Right cardiac atrium (tissue), 5 donors: ENCODE measurements at regions not wholly inside any gene's neighbourhood (a gene's known extent, or its start where the extent isn't known, plus 50 kb on each side); places are given as distances from the start of the nearest gene placed in this dataset.

Experiments used
- ATAC-seq, 2 donors: fragments of 200-7000 bp; cut with Tn5 transposase; one replicate each; pipeline versions ENCODE4 v1.8.0 to v1.9.1; 2020; ENCODE audit warnings: moderate library complexity in 2 of 2, mild to moderate bottlenecking in 1 of 2
- DNase-seq, 3 donors: peaks; one replicate each; pipeline ENCODE4 v3.0.0-alpha.2; 2020
- H3K27ac ChIP-seq: one replicate; pipeline ENCODE4 v1.5.1; 2013; ENCODE audit warnings: mild to moderate bottlenecking, low read length, control low read depth, moderate library complexity
- H3K27me3 ChIP-seq: one replicate; pipeline ENCODE4 v1.6.1; 2013; ENCODE audit not compliant: control insufficient read depth, insufficient read depth
- H3K4me1 ChIP-seq: one replicate; pipeline ENCODE4 v1.6.1; 2013; ENCODE audit warnings: low read length; ENCODE audit not compliant: control insufficient read depth, insufficient read depth
- H3K4me3 ChIP-seq: one replicate; pipeline ENCODE4 v1.5.1; 2013; ENCODE audit warnings: low read length, control low read depth
- H3K9me3 ChIP-seq: one replicate; pipeline ENCODE4 v1.6.1; 2013; ENCODE audit warnings: low read length; ENCODE audit not compliant: control insufficient read depth
- WGBS: extraction: QIAGEN DNeasy Blood & Tissue Kit; methylation state at CpG from one replicate; pipeline ENCODE4 v1.1.7; 2013; 5-methylcytosine and 5-hydroxymethylcytosine counted together
- intact Hi-C, 4 donors: fragments of 100-400 bp; cut with DNase I; formaldehyde crosslinking; loops; one replicate each; pipeline versions ENCODE4 v1.11.0 to v1.14.0; 2022 to 2023
- donor health status: healthy with polysubstance abuse.
- donor health status: DM: no; HTN: yes; CAD: no.
- donor health status: DM: no; HTN: no; CAD: no.
- donor health status: DM: no; HTN: yes; CAD: no; lungs with severe emphysema.
- donor health status: DM: yes; HTN: yes; CAD: no.

- DNase-seq = no peak
- H3K27ac ChIP-seq = no peak overlapping the region
- H3K27me3 ChIP-seq = no peaks in the 10 kb centered on the region
- H3K4me3 ChIP-seq = no peak overlapping the region
- intact Hi-C loops = loop anchor here in 1 of 4 donors (10.0 kb wide), 1 partner anchor 721 kb away; no protein-coding TSS in a partner anchor
- WGBS = 71% methylated on average over 10 of the region's 10 CpGs
- no peaks in the 10 kb centered on the region for H3K4me1 ChIP-seq
- H3K9me3 ChIP-seq = no peaks in the 10 kb centered on the region
- ATAC-seq = no peak
Observed at GRCh38 chr9:135415586-135415985, 64.0 kb upstream of the PPP1R26 start.

GRCh38 chr9:135416664-135417290 is 62.8 kb upstream of the PPP1R26 start:
- DNase-seq (no peak), ATAC-seq (no peak)
- intact Hi-C loops = loop anchor here in 1 of 4 donors (10.0 kb wide), 1 partner anchor 722 kb away; no protein-coding TSS in a partner anchor
- Histone ChIP-seq H3K4me1 (no peaks in the 10 kb centered on the region), H3K27ac (no peak overlapping the region), H3K9me3 (no peaks in the 10 kb centered on the region), H3K27me3 (no peaks in the 10 kb centered on the region), H3K4me3 (no peak overlapping the region)
- 58% methylated on average over 10 of the region's 10 CpGs for WGBS

- intact Hi-C loops = loop anchor here in 1 of 4 donors (10.0 kb wide), 1 partner anchor 723 kb away; no protein-coding TSS in a partner anchor
- no peak for DNase-seq
- no peak for ATAC-seq
- no peaks in the 10 kb centered on the region for H3K27me3 ChIP-seq
- no peaks in the 10 kb centered on the region for H3K9me3 ChIP-seq
- no peaks in the 10 kb centered on the region for H3K4me1 ChIP-seq
- no peak overlapping the region for H3K4me3 ChIP-seq
- no peak overlapping the region for H3K27ac ChIP-seq
- 82% methylated on average over 8 of the region's 8 CpGs for WGBS
Observed at GRCh38 chr9:135418161-135418560, 61.4 kb upstream of the PPP1R26 start.

GRCh38 chr9:135419106-135419505 is 60.5 kb upstream of the PPP1R26 start:
- no peaks in the 10 kb centered on the region for H3K27me3 ChIP-seq
- peaks cover 4% of the 10 kb centered on the region for H3K9me3 ChIP-seq
- intact Hi-C loops = loop anchor here in 1 of 4 donors (10.0 kb wide), 1 partner anchor 724 kb away; no protein-coding TSS in a partner anchor
- DNase-seq (no peak), ATAC-seq (no peak)
- 52% methylated on average over 3 of the region's 3 CpGs for WGBS
- H3K4me1 ChIP-seq = no peaks in the 10 kb centered on the region
- H3K27ac ChIP-seq = no peak overlapping the region
- no peak overlapping the region for H3K4me3 ChIP-seq

- Histone ChIP-seq H3K4me3 (no peak overlapping the region), H3K27ac (no peak overlapping the region), H3K4me1 (no peaks in the 10 kb centered on the region), H3K27me3 (no peaks in the 10 kb centered on the region), H3K9me3 (peaks cover 4% of the 10 kb centered on the region)
- WGBS = 76% methylated on average over 15 of the region's 15 CpGs
- no peak for DNase-seq
- intact Hi-C loops = no loop called here
- ATAC-seq = no peak
Observed at GRCh38 chr9:135422341-135422944, 57.1 kb upstream of the PPP1R26 start.

GRCh38 chr9:135423725-135424124 is 55.9 kb upstream of the PPP1R26 start:
- H3K4me1 ChIP-seq = no peaks in the 10 kb centered on the region
- H3K4me3 ChIP-seq = no peak overlapping the region
- DNase-seq (no peak), ATAC-seq (no peak)
- peaks cover 4% of the 10 kb centered on the region for H3K9me3 ChIP-seq
- H3K27me3 ChIP-seq = no peaks in the 10 kb centered on the region
- 93% methylated on average over 9 of the region's 9 CpGs for WGBS
- no peak overlapping the region for H3K27ac ChIP-seq
- intact Hi-C loops = no loop called here
